HAP-1 (cell line): ENCODE measurements at regions not wholly inside any gene's neighbourhood (a gene's known extent, or its start where the extent isn't known, plus 50 kb on each side); places are given as distances from the start of the nearest gene placed in this dataset.
A peak's percentile ranks its signal among the peaks of the same experiment; 100 is the strongest.

Experiments
- DNase-seq, 2 experiments: peaks; one replicate each; pipeline ENCODE4 v3.0.0-alpha.2; 2016 to 2020; ENCODE audit warnings: low spot score in 2 of 2
- H3K27me3 ChIP-seq: fragments of 250-450 bp; sonication (Bioruptor Pico); 2 replicates; pipeline ENCODE4 v1.5.1; 2020; ENCODE audit warnings: low read depth, mild to moderate bottlenecking, moderate library complexity
- H3K36me3 ChIP-seq: fragments of 250-450 bp; sonication (Bioruptor Pico); replicated peaks from 2 replicates; pipeline ENCODE4 v1.5.1; 2020; ENCODE audit warnings: mild to moderate bottlenecking
- H3K4me1 ChIP-seq: fragments of 250-450 bp; sonication (Bioruptor Pico); 2 replicates; pipeline ENCODE4 v1.5.1; 2020; ENCODE audit warnings: mild to moderate bottlenecking
- H3K4me3 ChIP-seq: fragments of 250-450 bp; sonication (Bioruptor Pico); 2 replicates; pipeline ENCODE4 v1.5.1; 2020; ENCODE audit warnings: mild to moderate bottlenecking, moderate library complexity
- H3K9me3 ChIP-seq: fragments of 250-450 bp; sonication (Bioruptor Pico); 2 replicates; pipeline ENCODE4 v1.5.1; 2020; ENCODE audit warnings: mild to moderate bottlenecking, moderate library complexity
- in situ Hi-C: fragments of 300-500 bp; cut with MboI; formaldehyde crosslinking; loops from 3 replicates; pipeline ENCODE4 v1.14.3; 2020; ENCODE audit warnings: low sequenced_read_pairs, inconsistent platforms, mixed read lengths

- H3K36me3 ChIP-seq: no peaks in the 10 kb centered on the region
These were observed 101.2 kb downstream of the ZNF519 start for GRCh38 chr18:14031053-14031452.

GRCh38 chr18:14029512-14029911, 102.7 kb downstream of the ZNF519 start:
- Histone ChIP-seq H3K4me1 (no peaks in the 10 kb centered on the region), H3K4me3 (no peak overlapping the region), H3K36me3 (no peaks in the 10 kb centered on the region), H3K27me3 (no peaks in the 10 kb centered on the region), H3K9me3 (no peaks in the 10 kb centered on the region)
- DNase-seq: no peak
- in situ Hi-C loops: no loop called here

More at GRCh38 chr18:14031053-14031452, 101.2 kb downstream of the ZNF519 start:
- in situ Hi-C loops: no loop called here
- Histone ChIP-seq H3K9me3 (no peaks in the 10 kb centered on the region), H3K27me3 (no peaks in the 10 kb centered on the region), H3K4me1 (no peaks in the 10 kb centered on the region), H3K4me3 (no peak overlapping the region)
- no peak for DNase-seq

GRCh38 chr18:14026199-14026598, 106.0 kb downstream of the ZNF519 start:
- no peaks in the 10 kb centered on the region for H3K9me3 ChIP-seq
- H3K36me3 ChIP-seq: no peaks in the 10 kb centered on the region
- no peak overlapping the region for H3K4me3 ChIP-seq
- peaks cover 14% of the 10 kb centered on the region for H3K27me3 ChIP-seq
- no peak for DNase-seq
- in situ Hi-C loops: no loop called here
- no peaks in the 10 kb centered on the region for H3K4me1 ChIP-seq

- Histone ChIP-seq H3K4me1 (no peaks in the 10 kb centered on the region), H3K4me3 (no peak overlapping the region), H3K36me3 (no peaks in the 10 kb centered on the region), H3K9me3 (no peaks in the 10 kb centered on the region), H3K27me3 (peaks cover 14% of the 10 kb centered on the region)
- in situ Hi-C loops: no loop called here
- no peak for DNase-seq
These were observed 106.8 kb downstream of the ZNF519 start for GRCh38 chr18:14025306-14025940.

GRCh38 chr18:14015416-14015815, 100.1 kb upstream of the MC2R start:
- H3K27me3 ChIP-seq: no peaks in the 10 kb centered on the region

GRCh38 chr18:14014456-14014855, 99.1 kb upstream of the MC2R start:
- no peaks in the 10 kb centered on the region for H3K4me1 ChIP-seq
- in situ Hi-C loops: no loop called here
- DNase-seq: no peak
- no peaks in the 10 kb centered on the region for H3K9me3 ChIP-seq
- no peak overlapping the region for H3K4me3 ChIP-seq
- no peaks in the 10 kb centered on the region for H3K27me3 ChIP-seq
- no peaks in the 10 kb centered on the region for H3K36me3 ChIP-seq

More at GRCh38 chr18:14015416-14015815, 100.1 kb upstream of the MC2R start:
- H3K36me3 ChIP-seq: no peaks in the 10 kb centered on the region
- H3K4me3 ChIP-seq: no peak overlapping the region
- DNase-seq: no peak
- no peaks in the 10 kb centered on the region for H3K4me1 ChIP-seq
- in situ Hi-C loops: no loop called here
- H3K9me3 ChIP-seq: no peaks in the 10 kb centered on the region

GRCh38 chr18:14000884-14001283, 85.5 kb upstream of the MC2R start:
- in situ Hi-C loops: no loop called here
- Histone ChIP-seq H3K9me3 (no peaks in the 10 kb centered on the region), H3K4me3 (no peak overlapping the region), H3K36me3 (no peaks in the 10 kb centered on the region), H3K4me1 (no peaks in the 10 kb centered on the region), H3K27me3 (no peaks in the 10 kb centered on the region)
- no peak for DNase-seq

- H3K4me1 ChIP-seq: no peaks in the 10 kb centered on the region
- H3K36me3 ChIP-seq: no peaks in the 10 kb centered on the region
- no peaks in the 10 kb centered on the region for H3K9me3 ChIP-seq
- DNase-seq: no peak
- in situ Hi-C loops: loop anchor here (25.0 kb wide), 1 partner anchor 88 kb away; no protein-coding TSS in a partner anchor
- no peaks in the 10 kb centered on the region for H3K27me3 ChIP-seq
- H3K4me3 ChIP-seq: no peak overlapping the region
These were observed 83.9 kb upstream of the MC2R start for GRCh38 chr18:13999231-13999630.

- H3K27me3 ChIP-seq: no peaks in the 10 kb centered on the region
- no peak for DNase-seq
- H3K4me1 ChIP-seq: no peaks in the 10 kb centered on the region
- H3K36me3 ChIP-seq: no peaks in the 10 kb centered on the region
- no peaks in the 10 kb centered on the region for H3K9me3 ChIP-seq
- H3K4me3 ChIP-seq: no peak overlapping the region
- in situ Hi-C loops: loop anchor here (25.0 kb wide), 1 partner anchor 89 kb away; no protein-coding TSS in a partner anchor
These were observed 83.2 kb upstream of the MC2R start for GRCh38 chr18:13998571-13998970.

GRCh38 chr18:13993730-13994129, 78.4 kb upstream of the MC2R start:
- in situ Hi-C loops: loop anchor here (25.0 kb wide), 1 partner anchor 94 kb away; no protein-coding TSS in a partner anchor
- DNase-seq: no peak
- no peak overlapping the region for H3K4me3 ChIP-seq
- peaks cover 12% of the 10 kb centered on the region; the same call in 1 of the 2 replicates for H3K4me1 ChIP-seq
- H3K27me3 ChIP-seq: no peaks in the 10 kb centered on the region
- no peaks in the 10 kb centered on the region for H3K36me3 ChIP-seq
- H3K9me3 ChIP-seq: no peaks in the 10 kb centered on the region

- Histone ChIP-seq H3K36me3 (no peaks in the 10 kb centered on the region), H3K4me3 (no peak overlapping the region), H3K27me3 (no peaks in the 10 kb centered on the region), H3K4me1 (peaks cover 17% of the 10 kb centered on the region; the same call in 1 of the 2 replicates), H3K9me3 (no peaks in the 10 kb centered on the region)
- DNase-seq: no peak
- in situ Hi-C loops: loop anchor here (25.0 kb wide), 1 partner anchor 94 kb away; no protein-coding TSS in a partner anchor
These were observed 77.6 kb upstream of the MC2R start for GRCh38 chr18:13992826-13993540.

- in situ Hi-C loops: loop anchor here (25.0 kb wide), 1 partner anchor 98 kb away; no protein-coding TSS in a partner anchor
- Histone ChIP-seq H3K27me3 (no peaks in the 10 kb centered on the region), H3K9me3 (no peaks in the 10 kb centered on the region), H3K36me3 (no peaks in the 10 kb centered on the region), H3K4me3 (no peak overlapping the region), H3K4me1 (peaks cover 20% of the 10 kb centered on the region; the same call in 1 of the 2 replicates)
- DNase-seq: peak; percentile 85 to 93
These were observed 73.9 kb upstream of the MC2R start for GRCh38 chr18:13989199-13989598.

- no peak for DNase-seq
- H3K9me3 ChIP-seq: no peaks in the 10 kb centered on the region
- no peaks in the 10 kb centered on the region for H3K27me3 ChIP-seq
- in situ Hi-C loops: loop anchor here (25.0 kb wide), 1 partner anchor 99 kb away; no protein-coding TSS in a partner anchor
- H3K4me3 ChIP-seq: no peak overlapping the region
- no peaks in the 10 kb centered on the region for H3K36me3 ChIP-seq
- peaks cover 20% of the 10 kb centered on the region; the same call in 1 of the 2 replicates for H3K4me1 ChIP-seq
These were observed 72.6 kb upstream of the MC2R start for GRCh38 chr18:13987956-13988355.

GRCh38 chr18:13984080-13984479, 68.7 kb upstream of the MC2R start:
- H3K4me1 ChIP-seq: peaks cover 12% of the 10 kb centered on the region; the same call in 1 of the 2 replicates
- DNase-seq: no peak
- no peaks in the 10 kb centered on the region for H3K9me3 ChIP-seq
- no peaks in the 10 kb centered on the region for H3K36me3 ChIP-seq
- in situ Hi-C loops: loop anchor here (25.0 kb wide), 1 partner anchor 103 kb away; no protein-coding TSS in a partner anchor
- H3K4me3 ChIP-seq: no peak overlapping the region
- H3K27me3 ChIP-seq: no peaks in the 10 kb centered on the region
